OCI-LY7 (cell line): ENCODE measurements at regions not wholly inside any gene's neighbourhood (a gene's known extent, or its start where the extent isn't known, plus 50 kb on each side); places are given as distances from the start of the nearest gene placed in this dataset.

Experiments
- CTCF ChIP-seq: fragments of 200-600 bp; sonication (generic); conservative IDR thresholded peaks from 2 replicates; pipeline ENCODE4 v1.5.1; 2014; ENCODE audit warnings: mild to moderate bottlenecking, antibody characterized with exemption, low read length, moderate library complexity, mixed read lengths
- EZH2phosphoT487 ChIP-seq: fragments of 200-600 bp; sonication (generic); IDR thresholded peaks from 2 replicates; pipeline ENCODE4 v1.6.1; 2018; ENCODE audit warnings: low read depth, borderline replicate concordance, mild to moderate bottlenecking, mixed run types, antibody characterized with exemption, low read length, moderate library complexity, mixed read lengths

GRCh38 chr20:39195582-39196021 is 233.5 kb downstream of the DHX35 start:
- TF ChIP-seq CTCF = no peak
- no peak for TF ChIP-seq EZH2phosphoT487
